ENCODE measurements at regions not wholly inside any gene's neighbourhood (a gene's known extent, or its start where the extent isn't known, plus 50 kb on each side); places are given as distances from the start of the nearest gene placed in this dataset.
"Not testable (repeated sequence)": the region's sequence is repeated elsewhere in the genome, so short reads cannot be mapped to it uniquely, and the experiment has no call there.

GRCh38 chr2:91742973-91743490 is 3051.6 kb downstream of the RPIA start:
- H3K4me1 ChIP-seq; H3K4me3 ChIP-seq; DNase-seq; H3K9me3 ChIP-seq; H3K36me3 ChIP-seq; H3K27me3 ChIP-seq; intact Hi-C loops (cut with DNase I; ENCODE audit: low total_unique reads); H3K27ac ChIP-seq: not testable (repeated sequence)

- H3K27me3 ChIP-seq = not testable (repeated sequence)
Measured at GRCh38 chr2:91743910-91744309, 3052.4 kb downstream of the RPIA start.

GRCh38 chr2:91744700-91745141 is 3053.2 kb downstream of the RPIA start:
- H3K27ac ChIP-seq; DNase-seq; H3K36me3 ChIP-seq; H3K4me1 ChIP-seq; H3K27me3 ChIP-seq; intact Hi-C loops (cut with DNase I; ENCODE audit: low total_unique reads); H3K9me3 ChIP-seq; H3K4me3 ChIP-seq: not testable (repeated sequence)

More at GRCh38 chr2:91743910-91744309, 3052.4 kb downstream of the RPIA start:
- H3K36me3 ChIP-seq; DNase-seq; H3K27ac ChIP-seq; H3K4me3 ChIP-seq; intact Hi-C loops (cut with DNase I; ENCODE audit: low total_unique reads); H3K9me3 ChIP-seq; H3K4me1 ChIP-seq: not testable (repeated sequence)

- H3K36me3 ChIP-seq = no peaks in the 10 kb centered on the region
- H3K27ac ChIP-seq = no peak overlapping the region
- no peaks in the 10 kb centered on the region for H3K9me3 ChIP-seq
- no peaks in the 10 kb centered on the region for H3K4me1 ChIP-seq
- DNase-seq = no peak
- no peaks in the 10 kb centered on the region for H3K27me3 ChIP-seq
- TF ChIP-seq POLR2A (IDR thresholded peaks at IDR 0.05) (no peak), CTCF (IDR thresholded peaks at IDR 0.05) (no peak)
- no peak overlapping the region for H3K4me3 ChIP-seq
- intact Hi-C loops (cut with DNase I; ENCODE audit: low total_unique reads) = no loop called here
Measured at GRCh38 chr2:91748902-91749301, 3057.4 kb downstream of the RPIA start.

GRCh38 chr2:91749665-91750064 is 3058.2 kb downstream of the RPIA start:
- intact Hi-C loops (cut with DNase I; ENCODE audit: low total_unique reads) = not testable (repeated sequence)

GRCh38 chr2:91759361-91759941 is 3068.0 kb downstream of the RPIA start:
- H3K27ac ChIP-seq; DNase-seq; H3K27me3 ChIP-seq; H3K36me3 ChIP-seq; H3K4me3 ChIP-seq; H3K9me3 ChIP-seq; H3K4me1 ChIP-seq; intact Hi-C loops (cut with DNase I; ENCODE audit: low total_unique reads): not testable (repeated sequence)

More at GRCh38 chr2:91749665-91750064, 3058.2 kb downstream of the RPIA start:
- not testable (repeated sequence) for H3K9me3 ChIP-seq, DNase-seq, H3K4me1 ChIP-seq, H3K4me3 ChIP-seq, H3K27ac ChIP-seq, H3K36me3 ChIP-seq, H3K27me3 ChIP-seq

GRCh38 chr2:91760672-91761071 is 3069.2 kb downstream of the RPIA start:
- H3K36me3 ChIP-seq; H3K9me3 ChIP-seq; H3K4me3 ChIP-seq; H3K27ac ChIP-seq; H3K27me3 ChIP-seq; DNase-seq; intact Hi-C loops (cut with DNase I; ENCODE audit: low total_unique reads); H3K4me1 ChIP-seq: not testable (repeated sequence)

- H3K9me3 ChIP-seq; H3K4me1 ChIP-seq; H3K27ac ChIP-seq; H3K4me3 ChIP-seq; H3K36me3 ChIP-seq; DNase-seq; intact Hi-C loops (cut with DNase I; ENCODE audit: low total_unique reads); H3K27me3 ChIP-seq: not testable (repeated sequence)
Measured at GRCh38 chr2:91762312-91762711, 3070.8 kb downstream of the RPIA start.

- H3K4me3 ChIP-seq; H3K36me3 ChIP-seq; H3K27me3 ChIP-seq; H3K9me3 ChIP-seq; H3K27ac ChIP-seq; H3K4me1 ChIP-seq; DNase-seq; intact Hi-C loops (cut with DNase I; ENCODE audit: low total_unique reads): not testable (repeated sequence)
Measured at GRCh38 chr2:91763710-91764109, 3072.2 kb downstream of the RPIA start.

GRCh38 chr2:91764581-91765002 is 3073.1 kb downstream of the RPIA start:
- intact Hi-C loops (cut with DNase I; ENCODE audit: low total_unique reads) = not testable (repeated sequence)

GRCh38 chr2:91765018-91765754 is 3073.7 kb downstream of the RPIA start:
- DNase-seq; intact Hi-C loops (cut with DNase I; ENCODE audit: low total_unique reads); H3K27me3 ChIP-seq; H3K27ac ChIP-seq; H3K36me3 ChIP-seq; H3K4me3 ChIP-seq; H3K9me3 ChIP-seq; H3K4me1 ChIP-seq: not testable (repeated sequence)

More at GRCh38 chr2:91764581-91765002, 3073.1 kb downstream of the RPIA start:
- H3K9me3 ChIP-seq, H3K36me3 ChIP-seq, H3K27me3 ChIP-seq, H3K4me1 ChIP-seq, H3K4me3 ChIP-seq, H3K27ac ChIP-seq, DNase-seq: not testable (repeated sequence)

GRCh38 chr2:91766349-91767048 is 3075.0 kb downstream of the RPIA start:
- H3K27ac ChIP-seq; H3K4me3 ChIP-seq; H3K36me3 ChIP-seq; H3K9me3 ChIP-seq; H3K4me1 ChIP-seq; H3K27me3 ChIP-seq; intact Hi-C loops (cut with DNase I; ENCODE audit: low total_unique reads): not testable (repeated sequence)
- peak; percentile 18 to 46 for DNase-seq
